Adrenal gland (tissue), 9 donors: ENCODE measurements at regions not wholly inside any gene's neighbourhood (a gene's known extent, or its start where the extent isn't known, plus 50 kb on each side); places are given as distances from the start of the nearest gene placed in this dataset.

Source experiments
- DNase-seq, 7 donors: peaks; one replicate each; pipeline ENCODE4 v3.0.0-alpha.2; 2019 to 2020
- H3K27ac ChIP-seq, 5 donors: fragments of 200-600 bp; sonication (generic) in 4 of 5; 1 replicate in 3 of 5; 2 replicates in 2 of 5; pipeline versions ENCODE4 v1.5.1 to v1.8.0; 2016 to 2020; ENCODE audit warnings: mild to moderate bottlenecking in 1 of 5
- H3K27me3 ChIP-seq: fragments of 200-600 bp; 2 replicates; pipeline ENCODE4 v1.8.0; 2021
- H3K36me3 ChIP-seq, 2 donors: fragments of 200-600 bp; replicated peaks in 1 of 2; 1 replicate in 1 of 2; 2 replicates in 1 of 2; pipeline versions ENCODE4 v1.5.1 to v1.8.0; 2018 to 2022
- H3K4me1 ChIP-seq, 2 donors: fragments of 200-600 bp; replicated peaks in 1 of 2; 1 replicate in 1 of 2; 2 replicates in 1 of 2; pipeline versions ENCODE4 v1.5.1 to v1.8.0; 2018 to 2021
- H3K4me3 ChIP-seq, 4 donors: fragments of 200-600 bp; sonication (generic) in 3 of 4; one replicate each; pipeline ENCODE4 v1.5.1; 2016 to 2018
- H3K9me3 ChIP-seq, 3 donors: fragments of 200-600 bp; sonication (generic) in 1 of 3; replicated peaks in 1 of 3; 1 replicate in 2 of 3; 2 replicates in 1 of 3; pipeline versions ENCODE4 v1.5.1 to v1.8.0; 2016 to 2021
- CTCF ChIP-seq, 6 experiments: fragments of 450-650 bp in 4 of 6; fragments of 200-600 bp in 2 of 6; sonication (generic) in 1 of 6; IDR thresholded peaks; 1 replicate in 5 of 6; 2 replicates in 1 of 6; pipeline versions ENCODE4 v1.5.1 to v1.8.0; 2016 to 2021; ENCODE audit warnings: antibody characterized with exemption in 6 of 6, mild to moderate bottlenecking in 2 of 6, moderate library complexity in 1 of 6
- POLR2A ChIP-seq, 2 donors: fragments of 450-650 bp; IDR thresholded peaks; one replicate each; pipeline ENCODE4 v1.6.1; 2017; ENCODE audit warnings: antibody characterized with exemption in 2 of 2, mild to moderate bottlenecking in 2 of 2, moderate library complexity in 1 of 2
- WGBS, 4 donors: extraction: QIAGEN DNeasy Blood & Tissue Kit in 2 of 4; methylation state at CpG; one replicate each; pipeline versions ENCODE4 v1.1.5 to v1.1.7; 2013 to 2017; 5-methylcytosine and 5-hydroxymethylcytosine counted together
- intact Hi-C, 2 donors: fragments of 100-400 bp; cut with DNase I; formaldehyde crosslinking; loops; one replicate each; pipeline versions ENCODE4 v1.14.1 to v1.15.0; 2022 to 2023
- donor health status: healthy with polysubstance abuse.
- donor health status: Bipolar disorder and iron deficiency.
- donor health status: DM: yes; HTN: yes; CAD: no.
- donor health status: DM: no; HTN: no; CAD: no.
- donor health status: DM: no; HTN: no; CAD: no.

- WGBS, 4 donors = 62 to 76% (median 66%) methylated on average over 6 of the region's 6 CpGs
- H3K27ac ChIP-seq = no peak overlapping the region
- intact Hi-C loops = no loop called here
Observed at GRCh38 chr17:55829995-55830612, 79.3 kb downstream of the PCTP start.

GRCh38 chr17:55830699-55831471, 80.0 kb downstream of the PCTP start:
- no peaks in the 10 kb centered on the region for H3K4me1 ChIP-seq
- 69 to 85% (median 80%) methylated on average over 8 to 10 of the region's 10 CpGs for WGBS, 4 donors
- intact Hi-C loops = no loop called here
- H3K4me3 ChIP-seq = no peak overlapping the region
- no peak for TF ChIP-seq POLR2A (IDR thresholded peaks at IDR 0.05)
- no peaks in the 10 kb centered on the region for H3K27me3 ChIP-seq
- H3K9me3 ChIP-seq = no peaks in the 10 kb centered on the region
- no peak for DNase-seq
- H3K27ac ChIP-seq = no peak overlapping the region
- H3K36me3 ChIP-seq = no peaks in the 10 kb centered on the region

More at GRCh38 chr17:55829995-55830612, 79.3 kb downstream of the PCTP start:
- DNase-seq = no peak
- H3K4me3 ChIP-seq = no peak overlapping the region
- H3K27me3 ChIP-seq = no peaks in the 10 kb centered on the region
- H3K4me1 ChIP-seq = no peaks in the 10 kb centered on the region
- TF ChIP-seq CTCF (IDR thresholded peaks at IDR 0.05) = no peak
- no peak for TF ChIP-seq POLR2A (IDR thresholded peaks at IDR 0.05)
- H3K9me3 ChIP-seq = no peaks in the 10 kb centered on the region
- no peaks in the 10 kb centered on the region for H3K36me3 ChIP-seq

DNA sequence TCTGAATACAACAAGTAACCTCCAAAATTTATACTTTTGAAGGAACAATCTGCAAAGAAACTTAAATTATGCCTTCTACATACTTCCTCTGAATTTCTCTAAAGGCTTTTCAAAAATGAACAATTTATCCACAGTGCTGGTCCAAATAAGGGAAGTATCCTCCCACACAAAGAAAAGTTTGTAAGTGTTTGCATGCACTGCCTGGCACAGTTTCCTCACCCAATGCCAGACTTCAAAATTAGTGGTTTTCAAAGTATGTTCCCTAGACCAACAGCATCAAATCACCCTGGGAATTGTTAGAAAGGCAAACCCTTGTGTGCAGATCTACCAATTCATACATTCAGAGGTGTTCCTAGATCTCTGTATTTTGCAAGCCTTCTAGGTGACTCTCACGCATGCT, 82.5 kb downstream of the PCTP start:
- DNase-seq = no peak
- TF ChIP-seq POLR2A (IDR thresholded peaks at IDR 0.05) = no peak
- no peak for TF ChIP-seq CTCF (IDR thresholded peaks at IDR 0.05)
- no peak overlapping the region for H3K4me3 ChIP-seq
- H3K9me3 ChIP-seq = no peaks in the 10 kb centered on the region
- no peaks in the 10 kb centered on the region for H3K36me3 ChIP-seq
- H3K4me1 ChIP-seq = no peaks in the 10 kb centered on the region
- no peaks in the 10 kb centered on the region for H3K27me3 ChIP-seq
- 84 to 95% (median 92%) methylated on average over 1 of the region's 1 CpG for WGBS, 4 donors
- intact Hi-C loops = no loop called here
- H3K27ac ChIP-seq = no peak overlapping the region

GRCh38 chr17:55842405-55843158, 91.7 kb downstream of the PCTP start:
- no peaks in the 10 kb centered on the region for H3K9me3 ChIP-seq
- no peak for DNase-seq
- intact Hi-C loops = no loop called here
- H3K27me3 ChIP-seq = no peaks in the 10 kb centered on the region
- 70 to 81% (median 75%) methylated on average over 5 of the region's 5 CpGs for WGBS, 4 donors
- H3K4me1 ChIP-seq = no peaks in the 10 kb centered on the region
- TF ChIP-seq CTCF (IDR thresholded peaks at IDR 0.05) (no peak), POLR2A (IDR thresholded peaks at IDR 0.05) (no peak)
- no peak overlapping the region for H3K4me3 ChIP-seq
- no peaks in the 10 kb centered on the region for H3K36me3 ChIP-seq
- no peak overlapping the region for H3K27ac ChIP-seq
